Adrenal gland (tissue), 5 donors: ENCODE measurements at regions not wholly inside any gene's neighbourhood (a gene's known extent, or its start where the extent isn't known, plus 50 kb on each side); places are given as distances from the start of the nearest gene placed in this dataset.

Experiments used
- POLR2A ChIP-seq, 2 donors: fragments of 450-650 bp; IDR thresholded peaks; one replicate each; pipeline ENCODE4 v1.6.1; 2017; ENCODE audit warnings: antibody characterized with exemption in 2 of 2, mild to moderate bottlenecking in 2 of 2, moderate library complexity in 1 of 2
- TF ChIP-seq, protein P1 (sequence below), 6 experiments: fragments of 450-650 bp in 4 of 6; fragments of 200-600 bp in 2 of 6; sonication (generic) in 1 of 6; IDR thresholded peaks; 1 replicate in 5 of 6; 2 replicates in 1 of 6; pipeline versions ENCODE4 v1.5.1 to v1.8.0; 2016 to 2021; ENCODE audit warnings: antibody characterized with exemption in 6 of 6, mild to moderate bottlenecking in 2 of 6, moderate library complexity in 1 of 6
- donor health status: DM: no; HTN: no; CAD: no.

DNA sequence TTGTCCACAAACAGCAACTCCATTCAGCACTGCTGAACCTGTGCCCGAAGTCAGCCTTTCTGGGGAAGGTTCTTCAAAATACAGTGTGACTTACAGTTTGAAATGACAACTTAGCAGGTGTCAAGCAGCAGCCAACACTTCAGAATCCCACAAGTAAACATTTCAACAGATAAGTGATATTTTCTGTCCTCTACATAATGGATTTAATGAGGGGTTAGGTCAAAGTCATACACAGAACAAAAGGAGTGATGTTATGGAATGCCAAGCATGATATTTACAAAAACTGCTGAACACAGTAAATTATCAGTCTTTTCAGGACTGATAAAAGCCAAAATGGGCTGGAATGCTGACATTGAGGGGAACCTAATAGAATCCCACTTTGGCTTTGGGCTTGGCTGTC, 77.6 kb upstream of the JAZF1 start:
- TF ChIP-seq, protein P1, sequence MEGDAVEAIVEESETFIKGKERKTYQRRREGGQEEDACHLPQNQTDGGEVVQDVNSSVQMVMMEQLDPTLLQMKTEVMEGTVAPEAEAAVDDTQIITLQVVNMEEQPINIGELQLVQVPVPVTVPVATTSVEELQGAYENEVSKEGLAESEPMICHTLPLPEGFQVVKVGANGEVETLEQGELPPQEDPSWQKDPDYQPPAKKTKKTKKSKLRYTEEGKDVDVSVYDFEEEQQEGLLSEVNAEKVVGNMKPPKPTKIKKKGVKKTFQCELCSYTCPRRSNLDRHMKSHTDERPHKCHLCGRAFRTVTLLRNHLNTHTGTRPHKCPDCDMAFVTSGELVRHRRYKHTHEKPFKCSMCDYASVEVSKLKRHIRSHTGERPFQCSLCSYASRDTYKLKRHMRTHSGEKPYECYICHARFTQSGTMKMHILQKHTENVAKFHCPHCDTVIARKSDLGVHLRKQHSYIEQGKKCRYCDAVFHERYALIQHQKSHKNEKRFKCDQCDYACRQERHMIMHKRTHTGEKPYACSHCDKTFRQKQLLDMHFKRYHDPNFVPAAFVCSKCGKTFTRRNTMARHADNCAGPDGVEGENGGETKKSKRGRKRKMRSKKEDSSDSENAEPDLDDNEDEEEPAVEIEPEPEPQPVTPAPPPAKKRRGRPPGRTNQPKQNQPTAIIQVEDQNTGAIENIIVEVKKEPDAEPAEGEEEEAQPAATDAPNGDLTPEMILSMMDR (IDR thresholded peaks at IDR 0.05): no peak
- no peak for TF ChIP-seq POLR2A (IDR thresholded peaks at IDR 0.05)
